ENCODE measurements at regions not wholly inside any gene's neighbourhood (a gene's known extent, or its start where the extent isn't known, plus 50 kb on each side); places are given as distances from the start of the nearest gene placed in this dataset.
"Not testable (repeated sequence)": the region's sequence is repeated elsewhere in the genome, so short reads cannot be mapped to it uniquely, and the experiment has no call there.

DNA sequence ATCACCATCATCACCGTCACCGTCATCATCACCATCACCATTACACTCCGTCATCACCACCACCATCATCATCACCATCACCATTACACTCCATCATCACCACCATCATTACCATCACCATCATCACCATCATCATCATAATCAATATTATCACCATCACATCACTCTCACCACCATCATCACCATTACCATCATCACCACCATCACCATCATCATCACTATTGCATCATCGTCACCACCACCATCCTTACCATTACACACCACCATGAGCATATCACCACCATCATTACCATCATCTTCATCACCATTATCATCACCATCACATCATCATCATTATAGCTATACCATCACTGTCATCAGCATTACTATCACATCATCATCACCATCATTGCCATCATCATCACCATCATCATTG is 93.7 kb downstream of the KIF26A start:
- no peaks in the 10 kb centered on the region for H3K4me1 ChIP-seq (ENCODE audit: control insufficient read depth in 1 of 2, insufficient read depth in 2 of 2, low read length in 2 of 2)
- ATAC-seq, result no peak
- ChIA-PET CTCF (no interaction called here), RAD21 (ENCODE audit: low non-redundant PET in 1 of 2, low total read pairs in 2 of 2, uncharacterized antibody in 2 of 2, unreplicated experiment in 2 of 2) (no interaction called here), POLR2A (no interaction called here)
- DNase-seq (ENCODE audit: low read depth, low spot score), result no peak
- H3K9ac ChIP-seq (ENCODE audit: low read length), result no peak overlapping the region
- no TSS peak for BruUV-seq (replicated peaks)
- no peaks in the 10 kb centered on the region for H3K36me3 ChIP-seq (ENCODE audit: control insufficient read depth in 1 of 2, insufficient read depth in 2 of 2, low read length in 2 of 2)
- no peak overlapping the region for H3K27ac ChIP-seq (ENCODE audit: low read depth, low read length)
- H2AFZ ChIP-seq (ENCODE audit: low read depth, low read length, poor library complexity, severe bottlenecking), result no peak overlapping the region
- no peaks in the 10 kb centered on the region for H3K79me2 ChIP-seq (ENCODE audit: insufficient read depth, low read length)
- H3K4me2 ChIP-seq (ENCODE audit: low read length), result no peak overlapping the region
- peaks cover 5 to 22% of the 10 kb centered on the region in 2 experiments; a peak in 1 of 4 replicates for H3K9me3 ChIP-seq (ENCODE audit: control insufficient read depth in 1 of 2, insufficient read depth in 1 of 2, low read depth in 1 of 2, low read length in 2 of 2)
- TF ChIP-seq JUND (IDR thresholded peaks at IDR 0.05) (no peak), SRF (IDR thresholded peaks at IDR 0.05; ENCODE audit: low read depth) (no peak), EZH2 (IDR thresholded peaks at IDR 0.05) (no peak), CBX3 (IDR thresholded peaks at IDR 0.05; ENCODE audit: low read depth) (no peak), ELF1 (IDR thresholded peaks at IDR 0.05; ENCODE audit: borderline replicate concordance, low read depth) (no peak), POLR2A (IDR thresholded peaks at IDR 0.05; ENCODE audit: borderline replicate concordance, extremely low read depth, insufficient read depth, insufficient read length) (no peak), SP1 (IDR thresholded peaks at IDR 0.05; ENCODE audit: low read depth) (no peak), FOSL1 (IDR thresholded peaks at IDR 0.05; ENCODE audit: low read depth) (no peak), TCF7L2 (IDR thresholded peaks at IDR 0.05; ENCODE audit: borderline replicate concordance, extremely low read depth, insufficient read depth, insufficient read length) (no peak), SIN3A (IDR thresholded peaks at IDR 0.05; ENCODE audit: low read depth) (no peak)
- TF ChIP-seq, protein P1, sequence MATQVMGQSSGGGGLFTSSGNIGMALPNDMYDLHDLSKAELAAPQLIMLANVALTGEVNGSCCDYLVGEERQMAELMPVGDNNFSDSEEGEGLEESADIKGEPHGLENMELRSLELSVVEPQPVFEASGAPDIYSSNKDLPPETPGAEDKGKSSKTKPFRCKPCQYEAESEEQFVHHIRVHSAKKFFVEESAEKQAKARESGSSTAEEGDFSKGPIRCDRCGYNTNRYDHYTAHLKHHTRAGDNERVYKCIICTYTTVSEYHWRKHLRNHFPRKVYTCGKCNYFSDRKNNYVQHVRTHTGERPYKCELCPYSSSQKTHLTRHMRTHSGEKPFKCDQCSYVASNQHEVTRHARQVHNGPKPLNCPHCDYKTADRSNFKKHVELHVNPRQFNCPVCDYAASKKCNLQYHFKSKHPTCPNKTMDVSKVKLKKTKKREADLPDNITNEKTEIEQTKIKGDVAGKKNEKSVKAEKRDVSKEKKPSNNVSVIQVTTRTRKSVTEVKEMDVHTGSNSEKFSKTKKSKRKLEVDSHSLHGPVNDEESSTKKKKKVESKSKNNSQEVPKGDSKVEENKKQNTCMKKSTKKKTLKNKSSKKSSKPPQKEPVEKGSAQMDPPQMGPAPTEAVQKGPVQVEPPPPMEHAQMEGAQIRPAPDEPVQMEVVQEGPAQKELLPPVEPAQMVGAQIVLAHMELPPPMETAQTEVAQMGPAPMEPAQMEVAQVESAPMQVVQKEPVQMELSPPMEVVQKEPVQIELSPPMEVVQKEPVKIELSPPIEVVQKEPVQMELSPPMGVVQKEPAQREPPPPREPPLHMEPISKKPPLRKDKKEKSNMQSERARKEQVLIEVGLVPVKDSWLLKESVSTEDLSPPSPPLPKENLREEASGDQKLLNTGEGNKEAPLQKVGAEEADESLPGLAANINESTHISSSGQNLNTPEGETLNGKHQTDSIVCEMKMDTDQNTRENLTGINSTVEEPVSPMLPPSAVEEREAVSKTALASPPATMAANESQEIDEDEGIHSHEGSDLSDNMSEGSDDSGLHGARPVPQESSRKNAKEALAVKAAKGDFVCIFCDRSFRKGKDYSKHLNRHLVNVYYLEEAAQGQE (IDR thresholded peaks at IDR 0.05; ENCODE audit: low read depth), result no peak
- H3K27me3 ChIP-seq (ENCODE audit: insufficient read depth, low read length), result no peaks in the 10 kb centered on the region
- H3K4me3 ChIP-seq (replicated peaks in 1 of 2; ENCODE audit: low read depth in 1 of 2, low read length in 2 of 2), result no peak overlapping the region
- no peaks in the 10 kb centered on the region for H4K20me1 ChIP-seq (ENCODE audit: insufficient read depth)
- intact Hi-C loops (cut with micrococcal nuclease), result no loop called here
- H3K9me2 ChIP-seq (ENCODE audit: insufficient read depth), result no peaks in the 10 kb centered on the region

DNA sequence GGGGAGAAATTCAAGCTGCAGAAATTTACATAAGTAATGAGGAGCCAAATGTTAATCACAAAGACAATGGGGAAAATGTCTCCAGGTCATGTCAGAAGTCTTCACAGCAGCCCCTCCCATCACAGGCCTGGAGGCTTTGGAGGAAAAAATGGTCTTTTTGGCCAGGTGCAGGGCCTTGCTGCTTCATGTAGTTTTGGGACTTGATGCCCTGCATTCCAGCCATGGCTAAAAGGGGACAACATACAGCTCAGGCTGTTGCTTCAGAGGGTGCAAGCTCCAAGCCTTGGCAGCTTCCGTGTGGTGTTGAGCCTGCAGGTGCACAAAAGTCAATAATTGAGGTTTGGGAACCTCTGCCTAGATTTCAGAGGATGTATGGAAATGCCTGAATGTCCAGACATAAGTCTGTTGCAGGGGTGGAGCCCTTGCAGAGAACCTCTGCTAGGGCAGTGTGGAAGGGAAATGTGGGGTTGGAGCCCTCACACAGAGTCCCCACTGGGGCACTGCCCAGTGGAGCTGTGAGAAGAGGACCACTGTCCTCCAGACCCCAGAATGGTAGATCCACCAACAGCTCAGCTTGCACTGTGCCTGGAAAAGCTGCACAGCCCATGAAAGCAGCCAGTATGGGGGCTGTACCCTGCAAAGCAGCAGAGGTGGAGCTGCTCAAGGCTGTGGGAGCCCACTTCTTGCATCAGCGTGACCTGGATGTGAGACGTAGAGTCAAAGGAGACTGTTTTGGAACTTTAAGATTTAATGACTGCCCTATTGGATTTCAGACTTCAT is 95.8 kb downstream of the KIF26A start:
- H3K9me3 ChIP-seq (ENCODE audit: control insufficient read depth in 1 of 2, insufficient read depth in 1 of 2, low read depth in 1 of 2, low read length in 2 of 2), result peaks cover 5 to 14% of the 10 kb centered on the region in 2 experiments; a peak in 1 of 4 replicates
- H2AFZ ChIP-seq (ENCODE audit: low read depth, low read length, poor library complexity, severe bottlenecking); H3K4me2 ChIP-seq (ENCODE audit: low read length); ATAC-seq; intact Hi-C loops (cut with micrococcal nuclease); POLR2A ChIA-PET; DNase-seq (ENCODE audit: low read depth, low spot score); H3K27ac ChIP-seq (ENCODE audit: low read depth, low read length); H3K27me3 ChIP-seq (ENCODE audit: insufficient read depth, low read length); H3K79me2 ChIP-seq (ENCODE audit: insufficient read depth, low read length); BruUV-seq (replicated peaks); H3K4me3 ChIP-seq (replicated peaks in 1 of 2; ENCODE audit: low read depth in 1 of 2, low read length in 2 of 2); H3K9ac ChIP-seq (ENCODE audit: low read length); H3K4me1 ChIP-seq (ENCODE audit: control insufficient read depth in 1 of 2, insufficient read depth in 2 of 2, low read length in 2 of 2); H3K9me2 ChIP-seq (ENCODE audit: insufficient read depth); H3K36me3 ChIP-seq (ENCODE audit: control insufficient read depth in 1 of 2, insufficient read depth in 2 of 2, low read length in 2 of 2); H4K20me1 ChIP-seq (ENCODE audit: insufficient read depth); RAD21 ChIA-PET (ENCODE audit: low non-redundant PET in 1 of 2, low total read pairs in 2 of 2, uncharacterized antibody in 2 of 2, unreplicated experiment in 2 of 2); CTCF ChIA-PET: not testable (repeated sequence)
